IMR-90 (cell line): ENCODE measurements at regions not wholly inside any gene's neighbourhood (a gene's known extent, or its start where the extent isn't known, plus 50 kb on each side); places are given as distances from the start of the nearest gene placed in this dataset.

Source experiments
- CEBPB ChIP-seq: IDR thresholded peaks from 2 replicates; pipeline ENCODE4 v1.6.1; 2012; ENCODE audit warnings: low read depth, low read length, improper control_type of control experiment
- CHD1 ChIP-seq: IDR thresholded peaks from 2 replicates; pipeline ENCODE4 v1.6.1; 2012; ENCODE audit warnings: low read depth, low read length, improper control_type of control experiment
- FOS ChIP-seq: fragments of 150-350 bp; IDR thresholded peaks from 2 replicates; pipeline ENCODE4 v1.6.1; 2016; ENCODE audit warnings: low read depth, low read length
- MAZ ChIP-seq: IDR thresholded peaks from 2 replicates; pipeline ENCODE4 v1.6.1; 2012; ENCODE audit warnings: low read depth, mild to moderate bottlenecking, low read length, improper control_type of control experiment, moderate library complexity, borderline replicate concordance
- MXI1 ChIP-seq: IDR thresholded peaks from 2 replicates; pipeline ENCODE4 v1.6.1; 2012; ENCODE audit warnings: low read depth, mild to moderate bottlenecking, low read length, moderate library complexity, borderline replicate concordance
- NFE2L2 ChIP-seq: fragments of 150-350 bp; IDR thresholded peaks from 2 replicates; pipeline ENCODE4 v1.6.1; 2016; ENCODE audit warnings: low read depth, mild to moderate bottlenecking, low read length
- POLR2A ChIP-seq: IDR thresholded peaks from 2 replicates; pipeline ENCODE4 v1.6.1; 2012; ENCODE audit warnings: mild to moderate bottlenecking, low read depth, low read length
- RAD21 ChIP-seq: IDR thresholded peaks from 2 replicates; pipeline ENCODE4 v1.6.1; 2012; ENCODE audit warnings: low read length, improper control_type of control experiment
- RCOR1 ChIP-seq: IDR thresholded peaks from 2 replicates; pipeline ENCODE4 v1.6.1; 2012; ENCODE audit warnings: mild to moderate bottlenecking, low read length, improper control_type of control experiment; ENCODE audit not compliant: insufficient replicate concordance
- RFX5 ChIP-seq: IDR thresholded peaks from 2 replicates; pipeline ENCODE4 v1.8.0; 2012; ENCODE audit warnings: low read depth, mild to moderate bottlenecking, low read length, moderate library complexity
- TF ChIP-seq, protein P1 (sequence below): conservative IDR thresholded peaks from 2 replicates; pipeline ENCODE4 v1.5.1; 2012; ENCODE audit warnings: mild to moderate bottlenecking, low read depth, low read length, improper control_type of control experiment
- TF ChIP-seq, protein P2 (sequence below): fragments of 150-350 bp; IDR thresholded peaks from 2 replicates; pipeline ENCODE4 v1.6.1; 2017; ENCODE audit warnings: mild to moderate bottlenecking, antibody characterized with exemption, low read length, low read depth
- TF ChIP-seq, protein P3 (sequence below): fragments of 150-350 bp; IDR thresholded peaks from 2 replicates; pipeline ENCODE4 v1.6.1; 2016; ENCODE audit warnings: low read depth, mild to moderate bottlenecking, low read length, moderate library complexity, borderline replicate concordance

DNA sequence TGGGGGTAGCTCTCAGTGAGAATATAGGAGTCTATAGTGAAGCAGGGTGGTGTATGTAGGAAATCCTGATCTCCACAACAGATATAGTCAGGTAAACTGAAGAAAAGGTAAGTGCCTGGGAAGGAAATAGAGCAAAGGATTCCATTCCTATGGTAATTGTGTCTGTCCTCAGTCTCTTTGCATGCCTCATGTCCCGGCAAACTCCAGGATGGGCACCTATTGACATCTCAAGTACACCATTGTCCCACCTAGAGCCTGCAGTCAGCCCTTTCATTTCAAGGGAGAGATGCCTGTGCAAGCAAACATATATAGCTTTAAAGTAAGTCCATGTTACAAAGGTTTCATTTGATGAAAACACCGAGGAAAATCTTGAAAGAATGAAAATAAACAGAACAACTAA, 257.7 kb upstream of the AZI2 start:
- TF ChIP-seq POLR2A (no peak), NFE2L2 (no peak), CEBPB (no peak), RFX5 (no peak), RAD21 (no peak), CHD1 (no peak), MAZ (no peak), RCOR1 (no peak), MXI1 (no peak), FOS (no peak)
- TF ChIP-seq, protein P1, sequence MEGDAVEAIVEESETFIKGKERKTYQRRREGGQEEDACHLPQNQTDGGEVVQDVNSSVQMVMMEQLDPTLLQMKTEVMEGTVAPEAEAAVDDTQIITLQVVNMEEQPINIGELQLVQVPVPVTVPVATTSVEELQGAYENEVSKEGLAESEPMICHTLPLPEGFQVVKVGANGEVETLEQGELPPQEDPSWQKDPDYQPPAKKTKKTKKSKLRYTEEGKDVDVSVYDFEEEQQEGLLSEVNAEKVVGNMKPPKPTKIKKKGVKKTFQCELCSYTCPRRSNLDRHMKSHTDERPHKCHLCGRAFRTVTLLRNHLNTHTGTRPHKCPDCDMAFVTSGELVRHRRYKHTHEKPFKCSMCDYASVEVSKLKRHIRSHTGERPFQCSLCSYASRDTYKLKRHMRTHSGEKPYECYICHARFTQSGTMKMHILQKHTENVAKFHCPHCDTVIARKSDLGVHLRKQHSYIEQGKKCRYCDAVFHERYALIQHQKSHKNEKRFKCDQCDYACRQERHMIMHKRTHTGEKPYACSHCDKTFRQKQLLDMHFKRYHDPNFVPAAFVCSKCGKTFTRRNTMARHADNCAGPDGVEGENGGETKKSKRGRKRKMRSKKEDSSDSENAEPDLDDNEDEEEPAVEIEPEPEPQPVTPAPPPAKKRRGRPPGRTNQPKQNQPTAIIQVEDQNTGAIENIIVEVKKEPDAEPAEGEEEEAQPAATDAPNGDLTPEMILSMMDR, result no peak
- TF ChIP-seq, protein P2, sequence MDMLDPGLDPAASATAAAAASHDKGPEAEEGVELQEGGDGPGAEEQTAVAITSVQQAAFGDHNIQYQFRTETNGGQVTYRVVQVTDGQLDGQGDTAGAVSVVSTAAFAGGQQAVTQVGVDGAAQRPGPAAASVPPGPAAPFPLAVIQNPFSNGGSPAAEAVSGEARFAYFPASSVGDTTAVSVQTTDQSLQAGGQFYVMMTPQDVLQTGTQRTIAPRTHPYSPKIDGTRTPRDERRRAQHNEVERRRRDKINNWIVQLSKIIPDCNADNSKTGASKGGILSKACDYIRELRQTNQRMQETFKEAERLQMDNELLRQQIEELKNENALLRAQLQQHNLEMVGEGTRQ, result no peak
- TF ChIP-seq, protein P3, sequence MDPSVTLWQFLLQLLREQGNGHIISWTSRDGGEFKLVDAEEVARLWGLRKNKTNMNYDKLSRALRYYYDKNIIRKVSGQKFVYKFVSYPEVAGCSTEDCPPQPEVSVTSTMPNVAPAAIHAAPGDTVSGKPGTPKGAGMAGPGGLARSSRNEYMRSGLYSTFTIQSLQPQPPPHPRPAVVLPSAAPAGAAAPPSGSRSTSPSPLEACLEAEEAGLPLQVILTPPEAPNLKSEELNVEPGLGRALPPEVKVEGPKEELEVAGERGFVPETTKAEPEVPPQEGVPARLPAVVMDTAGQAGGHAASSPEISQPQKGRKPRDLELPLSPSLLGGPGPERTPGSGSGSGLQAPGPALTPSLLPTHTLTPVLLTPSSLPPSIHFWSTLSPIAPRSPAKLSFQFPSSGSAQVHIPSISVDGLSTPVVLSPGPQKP, result no peak
